Progenitor cell of endocrine pancreas (in vitro differentiated cells): ENCODE measurements at regions not wholly inside any gene's neighbourhood (a gene's known extent, or its start where the extent isn't known, plus 50 kb on each side); places are given as distances from the start of the nearest gene placed in this dataset.
"Not testable (repeated sequence)": the region's sequence is repeated elsewhere in the genome, so short reads cannot be mapped to it uniquely, and the experiment has no call there.

Experiments
- DNase-seq: peaks from one replicate; pipeline ENCODE4 v3.0.0; 2021; ENCODE audit warnings: low spot score; ENCODE audit not compliant: unreplicated experiment
- H3K27ac Mint-ChIP-seq: 2 replicates; pipeline ENCODE4 v1.8.0; 2021; ENCODE audit warnings: mild to moderate bottlenecking, moderate library complexity, mixed read lengths
- H3K27me3 Mint-ChIP-seq: 2 replicates; pipeline ENCODE4 v1.8.0; 2021; ENCODE audit warnings: mixed read lengths
- H3K36me3 Mint-ChIP-seq: 2 replicates; pipeline ENCODE4 v1.8.0; 2022; ENCODE audit warnings: mixed read lengths; ENCODE audit not compliant: insufficient read depth
- H3K4me1 Mint-ChIP-seq: 2 replicates; pipeline ENCODE4 v1.8.0; 2021; ENCODE audit warnings: low read depth, mixed read lengths
- H3K4me3 Mint-ChIP-seq: 2 replicates; pipeline ENCODE4 v1.8.0; 2021; ENCODE audit warnings: low read depth, mild to moderate bottlenecking, moderate library complexity, mixed read lengths
- H3K9me3 Mint-ChIP-seq: 2 replicates; pipeline ENCODE4 v1.8.0; 2021; ENCODE audit warnings: low read depth, mixed read lengths
- TF ChIP-seq, protein P1 (sequence below): fragments of 200-600 bp; sonication (generic); IDR thresholded peaks from one replicate; pipeline ENCODE4 v1.5.0; 2021; ENCODE audit warnings: antibody characterized with exemption, mild to moderate bottlenecking; ENCODE audit not compliant: unreplicated experiment

DNA sequence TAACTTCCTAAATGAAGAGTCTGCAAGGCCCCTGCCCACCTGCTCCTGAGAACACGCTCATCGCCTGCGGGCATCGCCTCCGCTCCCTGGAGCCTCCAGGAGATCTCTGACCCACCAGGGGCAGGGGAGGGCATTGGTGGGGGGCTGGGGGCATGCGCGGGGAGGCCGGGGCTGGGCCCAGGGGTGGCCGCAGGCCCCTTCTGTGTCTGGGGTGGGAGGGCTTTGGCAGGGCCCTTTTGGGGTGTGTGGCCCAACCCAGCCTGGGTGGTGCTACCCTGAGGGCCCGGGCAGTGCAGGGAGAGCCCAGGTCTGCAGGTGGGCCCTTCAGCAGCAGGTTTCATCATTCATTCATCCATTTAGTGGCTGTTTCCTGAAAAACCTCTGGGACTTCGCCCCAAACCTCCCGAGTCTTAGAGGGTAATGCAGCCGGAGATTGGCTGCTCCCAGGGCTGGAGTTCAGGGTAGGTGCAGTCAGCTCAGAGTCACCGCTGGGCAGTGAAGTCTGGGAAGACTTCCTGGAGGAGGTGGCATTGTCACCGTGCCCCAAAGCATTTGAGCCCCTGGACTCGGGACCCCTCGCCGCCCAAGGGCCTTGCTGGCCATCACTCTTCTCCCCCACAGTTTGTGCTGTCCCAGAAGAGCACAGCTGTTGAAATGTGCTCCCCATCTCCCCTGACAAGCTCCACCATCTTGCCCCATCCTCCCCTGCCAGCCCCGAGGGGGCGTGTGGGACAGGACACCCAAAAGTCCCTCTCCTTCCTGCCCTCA is 255.1 kb downstream of the PARP8 start:
- Mint-ChIP-seq H3K27me3 (no peaks in the 10 kb centered on the region), H3K27ac (no peak overlapping the region), H3K9me3 (no peaks in the 10 kb centered on the region), H3K4me3 (no peak overlapping the region), H3K36me3 (no peaks in the 10 kb centered on the region), H3K4me1 (no peaks in the 10 kb centered on the region)
- no peak for DNase-seq
- TF ChIP-seq, protein P1, sequence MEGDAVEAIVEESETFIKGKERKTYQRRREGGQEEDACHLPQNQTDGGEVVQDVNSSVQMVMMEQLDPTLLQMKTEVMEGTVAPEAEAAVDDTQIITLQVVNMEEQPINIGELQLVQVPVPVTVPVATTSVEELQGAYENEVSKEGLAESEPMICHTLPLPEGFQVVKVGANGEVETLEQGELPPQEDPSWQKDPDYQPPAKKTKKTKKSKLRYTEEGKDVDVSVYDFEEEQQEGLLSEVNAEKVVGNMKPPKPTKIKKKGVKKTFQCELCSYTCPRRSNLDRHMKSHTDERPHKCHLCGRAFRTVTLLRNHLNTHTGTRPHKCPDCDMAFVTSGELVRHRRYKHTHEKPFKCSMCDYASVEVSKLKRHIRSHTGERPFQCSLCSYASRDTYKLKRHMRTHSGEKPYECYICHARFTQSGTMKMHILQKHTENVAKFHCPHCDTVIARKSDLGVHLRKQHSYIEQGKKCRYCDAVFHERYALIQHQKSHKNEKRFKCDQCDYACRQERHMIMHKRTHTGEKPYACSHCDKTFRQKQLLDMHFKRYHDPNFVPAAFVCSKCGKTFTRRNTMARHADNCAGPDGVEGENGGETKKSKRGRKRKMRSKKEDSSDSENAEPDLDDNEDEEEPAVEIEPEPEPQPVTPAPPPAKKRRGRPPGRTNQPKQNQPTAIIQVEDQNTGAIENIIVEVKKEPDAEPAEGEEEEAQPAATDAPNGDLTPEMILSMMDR = no peak

DNA sequence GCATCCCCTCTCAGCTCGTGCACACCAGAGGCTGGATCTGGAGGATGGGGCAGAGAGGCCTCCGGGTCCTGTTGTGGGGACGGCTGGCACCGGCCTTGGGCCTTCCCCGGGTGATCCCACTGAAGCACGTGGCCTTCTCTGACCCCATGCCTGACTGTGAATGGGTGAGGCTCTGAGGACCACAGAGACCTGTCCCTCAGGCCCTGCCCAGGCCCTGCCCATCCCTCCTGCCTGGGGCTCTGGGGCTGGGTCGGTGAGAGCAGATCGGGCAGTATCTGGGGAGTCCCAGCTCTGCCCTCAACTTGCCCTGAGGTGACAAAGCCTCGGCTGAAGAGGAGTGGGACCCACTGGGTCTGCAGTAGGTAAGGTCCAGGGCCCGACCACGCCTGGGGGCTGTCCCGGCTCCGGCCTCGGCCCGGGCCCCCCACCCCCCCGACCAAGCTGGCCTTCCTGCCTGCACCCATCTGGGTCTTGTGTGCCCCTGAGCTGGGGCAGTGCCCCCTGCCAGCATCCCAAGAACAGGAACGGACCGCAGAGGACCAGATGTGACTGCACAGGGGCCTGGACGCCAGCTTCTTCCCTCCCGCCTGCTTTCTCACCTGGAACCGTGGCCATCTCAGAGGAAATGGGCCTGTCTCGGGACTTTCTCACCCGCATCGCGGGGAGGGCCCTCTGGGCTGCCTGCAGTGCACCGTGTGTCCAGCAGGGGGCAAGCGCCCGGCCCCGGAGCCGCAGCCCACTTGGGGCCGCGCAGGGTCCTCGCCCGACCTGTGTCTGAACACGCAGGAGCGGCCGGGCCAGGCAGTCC is 255.9 kb downstream of the PARP8 start:
- H3K27ac Mint-ChIP-seq, H3K36me3 Mint-ChIP-seq, H3K4me1 Mint-ChIP-seq, H3K27me3 Mint-ChIP-seq, H3K9me3 Mint-ChIP-seq, DNase-seq, H3K4me3 Mint-ChIP-seq: not testable (repeated sequence)
- TF ChIP-seq, protein P1 = peak; percentile 72

DNA sequence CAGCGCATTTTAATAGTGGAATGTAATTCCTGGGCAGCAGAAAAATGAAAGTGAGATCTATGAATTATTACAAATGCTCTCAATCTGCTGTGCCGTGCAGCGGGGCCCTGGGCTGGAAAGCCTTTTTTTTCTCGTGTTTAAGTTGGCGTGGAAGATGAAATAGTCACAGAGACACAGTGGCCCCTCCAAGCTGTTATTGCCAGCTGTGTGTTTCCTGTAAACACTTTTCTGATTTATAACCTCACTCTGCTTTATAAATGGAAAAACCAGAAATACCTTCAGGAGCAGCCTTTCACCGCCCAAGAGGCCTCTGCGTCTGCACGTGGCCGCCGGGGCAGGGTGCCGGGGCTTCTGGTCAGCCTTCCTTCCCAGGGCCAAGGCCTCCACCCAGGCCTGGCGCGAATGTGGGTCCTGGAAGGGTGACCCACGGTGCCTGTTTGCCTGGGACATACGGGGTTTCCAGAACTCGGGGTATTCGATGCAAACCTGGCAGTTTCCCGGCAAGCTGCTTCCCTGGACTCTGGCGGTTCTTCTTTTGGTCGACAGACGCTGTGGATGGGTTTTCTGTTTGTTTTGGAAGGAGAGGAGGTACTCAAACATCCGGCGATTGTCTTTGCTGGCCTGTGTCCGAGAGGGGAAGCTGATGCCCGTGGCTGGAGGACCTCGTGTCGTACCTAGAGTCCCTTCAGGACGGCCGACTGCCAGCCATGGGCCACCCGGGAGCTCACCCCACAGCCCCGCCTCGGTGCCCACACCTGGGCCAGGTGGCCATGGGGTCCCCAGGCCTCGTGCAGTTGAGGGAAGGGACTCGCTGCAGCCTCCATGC is 256.7 kb downstream of the PARP8 start:
- Mint-ChIP-seq H3K27ac (no peak overlapping the region), H3K9me3 (no peaks in the 10 kb centered on the region), H3K27me3 (no peaks in the 10 kb centered on the region), H3K4me3 (no peak overlapping the region), H3K4me1 (no peaks in the 10 kb centered on the region), H3K36me3 (no peaks in the 10 kb centered on the region)
- TF ChIP-seq, protein P1 = no peak
- DNase-seq = no peak

DNA sequence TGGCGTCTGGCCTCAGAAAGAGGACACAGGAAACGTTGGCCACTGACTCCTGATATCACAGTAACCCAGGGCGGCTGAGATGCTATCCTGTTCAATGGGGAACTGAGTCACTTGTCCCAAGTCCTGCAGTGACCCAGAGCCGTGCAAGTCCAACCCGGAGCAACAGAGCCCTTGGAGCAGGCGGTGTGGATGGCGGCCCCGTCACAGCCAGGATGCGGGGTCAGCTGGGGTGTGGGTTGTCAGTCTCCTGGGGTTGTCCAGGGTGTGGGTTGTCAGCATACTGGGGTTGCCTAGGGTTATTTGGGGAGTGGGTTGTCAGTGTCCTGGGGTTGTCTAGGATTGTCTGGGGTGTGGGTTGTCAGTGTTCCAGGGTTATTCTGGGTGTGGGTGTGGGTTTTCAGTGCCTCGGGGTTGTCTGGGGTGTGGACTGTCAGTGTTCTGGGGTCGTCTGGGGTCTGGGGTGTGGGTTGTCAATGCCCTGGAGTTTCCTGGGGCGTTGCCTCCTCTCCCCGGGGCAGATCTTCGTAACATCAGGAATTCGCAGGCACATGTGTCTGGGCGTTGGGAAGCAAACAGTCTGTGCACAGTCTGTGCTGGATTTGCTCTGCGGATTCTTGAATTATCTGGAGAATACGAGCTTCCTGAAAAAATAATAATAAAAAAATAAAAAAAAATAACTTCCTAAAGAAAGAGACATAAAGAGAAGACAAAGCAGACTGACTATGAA is 257.5 kb downstream of the PARP8 start:
- Mint-ChIP-seq H3K36me3 (no peaks in the 10 kb centered on the region), H3K27me3 (no peaks in the 10 kb centered on the region), H3K9me3 (no peaks in the 10 kb centered on the region), H3K4me3 (no peak overlapping the region), H3K27ac (no peak overlapping the region), H3K4me1 (no peaks in the 10 kb centered on the region)
- TF ChIP-seq, protein P1 = no peak
- no peak for DNase-seq
